D721Med (cell line): ENCODE measurements at regions not wholly inside any gene's neighbourhood (a gene's known extent, or its start where the extent isn't known, plus 50 kb on each side); places are given as distances from the start of the nearest gene placed in this dataset.

ENCODE experiments used
- DNase-seq: peaks from one replicate; pipeline ENCODE4 v3.0.0; 2011; ENCODE audit warnings: low spot score; ENCODE audit not compliant: insufficient read length
- FAIRE-seq: peaks from 2 replicates; lab custom pipeline; 2011; peaks lifted over from hg19 to GRCh38; lab: Jason Lieb, UNC
- TF ChIP-seq, protein P1 (sequence below): IDR thresholded peaks from 2 replicates; pipeline ENCODE4 v1.5.1; 2012; ENCODE audit warnings: mild to moderate bottlenecking, control low read depth; ENCODE audit not compliant: insufficient read depth; ENCODE audit errors: missing control alignments

DNA sequence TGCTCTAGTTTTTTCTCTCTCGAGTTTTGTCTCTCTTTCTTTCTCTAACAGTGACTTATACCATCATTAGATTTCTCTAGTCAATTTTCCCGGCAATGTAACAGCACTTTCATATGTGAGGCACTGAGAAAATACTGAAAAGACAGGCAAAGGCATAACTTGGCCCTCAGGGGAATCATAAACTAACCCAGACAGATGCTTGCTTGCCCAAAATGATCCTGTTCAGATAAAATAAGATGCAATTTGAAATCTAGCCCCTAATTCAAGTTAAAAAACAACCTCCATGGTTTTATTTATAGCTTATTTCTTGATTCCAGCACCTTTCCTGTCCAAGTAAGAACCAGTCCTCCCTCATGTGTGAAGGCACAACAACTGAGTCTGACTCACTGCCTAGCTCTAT is 294.6 kb downstream of the GAS1 start:
- DNase-seq (no peak), FAIRE-seq (no peak)
- TF ChIP-seq, protein P1, sequence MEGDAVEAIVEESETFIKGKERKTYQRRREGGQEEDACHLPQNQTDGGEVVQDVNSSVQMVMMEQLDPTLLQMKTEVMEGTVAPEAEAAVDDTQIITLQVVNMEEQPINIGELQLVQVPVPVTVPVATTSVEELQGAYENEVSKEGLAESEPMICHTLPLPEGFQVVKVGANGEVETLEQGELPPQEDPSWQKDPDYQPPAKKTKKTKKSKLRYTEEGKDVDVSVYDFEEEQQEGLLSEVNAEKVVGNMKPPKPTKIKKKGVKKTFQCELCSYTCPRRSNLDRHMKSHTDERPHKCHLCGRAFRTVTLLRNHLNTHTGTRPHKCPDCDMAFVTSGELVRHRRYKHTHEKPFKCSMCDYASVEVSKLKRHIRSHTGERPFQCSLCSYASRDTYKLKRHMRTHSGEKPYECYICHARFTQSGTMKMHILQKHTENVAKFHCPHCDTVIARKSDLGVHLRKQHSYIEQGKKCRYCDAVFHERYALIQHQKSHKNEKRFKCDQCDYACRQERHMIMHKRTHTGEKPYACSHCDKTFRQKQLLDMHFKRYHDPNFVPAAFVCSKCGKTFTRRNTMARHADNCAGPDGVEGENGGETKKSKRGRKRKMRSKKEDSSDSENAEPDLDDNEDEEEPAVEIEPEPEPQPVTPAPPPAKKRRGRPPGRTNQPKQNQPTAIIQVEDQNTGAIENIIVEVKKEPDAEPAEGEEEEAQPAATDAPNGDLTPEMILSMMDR: no peak

- TF ChIP-seq, protein P1: no peak
- FAIRE-seq (no peak), DNase-seq (no peak)
These were observed 295.7 kb upstream of the TUT7 start for GRCh38 chr9:86649913-86650312.

DNA sequence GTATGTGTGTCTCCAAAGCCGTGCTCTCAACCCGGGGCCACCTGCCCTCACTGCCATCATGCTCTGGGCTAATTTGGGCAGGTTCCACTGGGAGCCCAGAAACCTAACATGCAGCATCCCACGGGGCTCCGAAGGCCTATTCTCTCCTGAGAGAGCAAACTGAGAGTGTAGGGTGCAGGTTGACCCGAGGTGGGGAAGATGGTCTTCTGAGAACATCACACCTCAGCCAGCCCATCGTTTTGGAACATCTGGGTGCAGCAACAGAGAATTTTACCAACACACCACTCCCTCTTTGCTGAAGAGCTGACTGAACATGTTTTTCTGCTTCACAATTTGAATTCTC is 294.6 kb upstream of the TUT7 start:
- FAIRE-seq (no peak), DNase-seq (no peak)
- TF ChIP-seq, protein P1: no peak

- no peak for DNase-seq
- no peak for FAIRE-seq
- TF ChIP-seq, protein P1: no peak
These were observed 294.1 kb upstream of the TUT7 start for GRCh38 chr9:86648156-86648827.

GRCh38 chr9:86645303-86645702 is 291.1 kb upstream of the TUT7 start:
- FAIRE-seq (no peak), DNase-seq (no peak)

GRCh38 chr9:86644675-86645034 is 290.4 kb upstream of the TUT7 start:
- FAIRE-seq (no peak), DNase-seq (no peak)
- TF ChIP-seq, protein P1: no peak

More at GRCh38 chr9:86645303-86645702, 291.1 kb upstream of the TUT7 start:
- TF ChIP-seq, protein P1: no peak

DNA sequence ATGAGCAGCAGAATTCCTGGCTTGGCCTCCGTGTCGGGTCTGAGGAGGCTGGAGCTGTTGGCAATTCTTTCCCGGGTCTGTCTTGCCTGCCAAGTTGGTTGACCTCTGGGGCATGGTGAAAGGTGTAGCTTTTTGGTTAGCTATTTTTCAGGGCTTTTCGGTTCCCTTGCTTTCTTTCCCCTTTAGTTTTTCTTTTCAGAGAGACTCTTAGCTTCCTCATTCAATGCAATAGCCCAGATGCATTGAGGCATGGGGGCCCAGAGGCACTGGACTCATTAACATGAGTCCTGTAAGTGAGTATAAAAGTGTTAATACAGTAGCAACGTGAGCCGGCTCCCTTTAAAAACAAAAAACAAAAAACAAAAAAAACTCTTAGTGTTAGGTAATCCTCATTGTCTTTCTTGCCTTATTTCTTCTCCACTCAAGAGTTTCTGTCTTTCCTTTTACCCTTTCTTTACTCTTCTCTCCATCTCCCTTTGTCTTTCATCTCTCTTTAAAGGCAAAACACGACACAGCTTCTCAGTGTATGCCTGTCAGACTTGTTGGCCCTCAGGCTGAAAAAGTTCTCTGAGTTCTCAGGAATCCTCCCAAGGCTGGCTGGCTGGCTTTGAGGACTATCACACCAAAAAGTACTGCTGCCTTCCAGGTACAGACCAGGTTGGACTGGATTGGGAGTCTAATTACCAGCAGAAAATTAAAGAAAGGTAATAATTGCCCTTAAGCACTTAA is 289.9 kb upstream of the TUT7 start:
- TF ChIP-seq, protein P1: no peak
- FAIRE-seq: no peak
- DNase-seq: no peak
